ENCODE measurements at regions not wholly inside any gene's neighbourhood (a gene's known extent, or its start where the extent isn't known, plus 50 kb on each side); places are given as distances from the start of the nearest gene placed in this dataset.
"Not testable (repeated sequence)": the region's sequence is repeated elsewhere in the genome, so short reads cannot be mapped to it uniquely, and the experiment has no call there.

DNA sequence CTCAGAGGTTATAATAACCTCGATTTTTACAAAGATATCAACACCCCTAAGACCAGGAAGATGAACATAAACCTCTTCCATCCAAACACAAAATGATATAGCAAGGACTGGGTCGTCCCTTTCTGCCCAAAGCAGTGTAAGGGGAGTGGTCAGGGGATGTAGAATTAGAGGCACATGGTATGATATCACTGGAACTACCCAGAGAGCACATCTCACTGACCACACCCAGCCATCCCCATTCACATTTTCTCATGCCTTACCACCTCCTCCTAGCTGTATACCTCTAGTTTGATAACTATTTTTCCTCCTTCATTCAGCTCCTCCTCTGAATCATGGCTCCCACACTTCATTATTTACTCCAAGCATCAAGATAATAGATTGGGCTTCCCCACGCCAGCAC, 152.6 kb downstream of the COPS8 start:
- DNase-seq (ENCODE audit: extremely low read depth in 1 of 2, low read depth in 1 of 2), result no peak

DNA sequence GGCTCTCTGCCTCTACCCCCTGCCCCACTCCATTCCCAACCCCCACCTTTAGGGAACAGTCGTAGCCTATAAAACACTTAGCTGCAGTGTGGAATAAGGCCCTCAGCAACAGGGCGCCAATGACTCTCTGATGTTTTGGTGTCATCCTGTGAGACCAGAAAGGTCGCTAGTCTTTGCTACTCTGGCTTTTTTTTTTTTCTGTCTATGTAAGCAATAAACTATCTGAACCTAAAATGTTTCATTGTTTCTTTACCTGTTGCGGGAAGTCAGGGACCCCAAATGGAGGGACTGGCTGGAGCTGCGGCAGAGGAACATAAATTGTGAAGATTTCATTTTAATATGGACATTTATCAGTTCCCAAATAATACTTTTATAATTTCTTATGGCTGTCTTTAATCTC, 154.6 kb downstream of the COPS8 start:
- no peak for DNase-seq (ENCODE audit: extremely low read depth in 1 of 2, low read depth in 1 of 2)

DNA sequence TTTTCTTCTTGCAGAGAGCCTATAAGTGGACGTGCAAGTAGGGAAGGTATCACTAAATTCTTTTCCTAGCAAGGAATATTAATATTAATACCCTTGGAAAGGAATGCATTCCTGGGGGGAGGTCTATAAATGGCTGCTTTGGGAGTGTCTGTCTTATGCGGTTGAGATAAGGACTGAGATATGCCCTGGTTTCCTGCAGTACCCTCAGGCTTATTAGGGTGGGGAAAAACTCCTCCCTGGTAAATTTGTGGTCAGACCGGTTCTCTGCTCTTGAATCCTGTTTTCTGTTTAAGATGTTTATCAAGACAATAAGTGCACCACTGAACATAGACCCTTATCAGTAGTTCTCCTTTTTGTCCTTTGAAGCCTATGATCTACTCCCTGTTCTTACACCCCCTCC, 155.2 kb downstream of the COPS8 start:
- DNase-seq (ENCODE audit: extremely low read depth in 1 of 2, low read depth in 1 of 2), result not testable (repeated sequence)

DNA sequence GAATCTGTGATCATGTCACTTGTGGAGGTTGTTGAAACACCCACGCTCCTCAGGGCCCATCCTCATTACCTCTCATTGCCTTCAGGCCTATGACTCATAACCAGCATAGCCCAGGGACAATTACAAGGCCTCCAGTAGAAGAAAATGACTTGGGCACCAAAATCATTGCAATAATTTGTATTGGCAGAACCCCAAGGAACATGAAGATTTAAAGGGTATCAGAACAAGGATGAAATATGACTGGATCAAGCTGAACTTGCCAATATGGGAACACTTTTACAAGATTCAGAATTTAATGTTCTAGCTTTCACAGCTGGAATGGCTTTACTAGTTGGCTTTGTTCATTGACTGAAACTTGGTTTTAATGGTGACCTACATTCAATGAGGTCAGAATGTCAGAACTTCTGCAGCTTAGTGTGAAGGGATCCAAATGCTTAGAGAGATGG, 156.4 kb downstream of the COPS8 start:
- DNase-seq (ENCODE audit: extremely low read depth in 1 of 2, low read depth in 1 of 2), result no peak

DNA sequence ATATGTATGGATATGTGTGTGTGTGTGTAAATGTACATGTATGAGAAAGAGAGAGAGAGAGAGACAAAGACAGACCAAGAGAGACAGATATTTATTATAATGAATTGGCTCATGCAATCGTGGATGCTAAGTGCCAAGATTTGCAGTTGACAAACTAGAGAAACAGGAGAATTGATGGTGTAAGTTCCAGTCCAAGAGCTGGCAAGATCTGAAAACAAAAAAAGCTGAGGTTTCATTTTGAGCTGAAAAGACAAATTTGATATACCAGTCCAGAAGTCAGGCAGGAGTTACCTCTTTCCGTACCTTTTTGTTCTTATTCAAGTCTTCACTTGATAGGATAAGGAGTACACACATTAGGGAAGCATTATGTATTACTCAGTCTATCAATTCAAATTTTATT, 157.8 kb downstream of the COPS8 start:
- DNase-seq (ENCODE audit: extremely low read depth in 1 of 2, low read depth in 1 of 2), result no peak

DNA sequence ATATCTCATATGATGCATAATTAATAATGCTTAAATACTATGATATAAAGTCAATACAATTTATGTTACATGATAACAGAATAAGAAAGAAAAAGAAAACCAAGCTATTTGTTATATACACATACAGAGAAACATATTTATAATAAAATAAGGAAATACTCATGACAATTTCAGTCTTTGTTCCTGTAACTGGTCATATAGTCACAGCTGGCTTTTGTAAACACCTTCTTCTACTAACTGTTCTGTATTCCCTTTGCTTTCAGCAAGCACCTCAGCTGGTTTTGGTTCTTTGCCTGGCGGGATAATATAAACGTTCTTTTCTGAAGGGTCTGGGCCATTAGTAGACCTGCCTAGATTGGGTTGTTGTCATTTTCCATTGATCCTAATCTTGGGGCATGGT, 158.5 kb downstream of the COPS8 start:
- DNase-seq (ENCODE audit: extremely low read depth in 1 of 2, low read depth in 1 of 2), result no peak

DNA sequence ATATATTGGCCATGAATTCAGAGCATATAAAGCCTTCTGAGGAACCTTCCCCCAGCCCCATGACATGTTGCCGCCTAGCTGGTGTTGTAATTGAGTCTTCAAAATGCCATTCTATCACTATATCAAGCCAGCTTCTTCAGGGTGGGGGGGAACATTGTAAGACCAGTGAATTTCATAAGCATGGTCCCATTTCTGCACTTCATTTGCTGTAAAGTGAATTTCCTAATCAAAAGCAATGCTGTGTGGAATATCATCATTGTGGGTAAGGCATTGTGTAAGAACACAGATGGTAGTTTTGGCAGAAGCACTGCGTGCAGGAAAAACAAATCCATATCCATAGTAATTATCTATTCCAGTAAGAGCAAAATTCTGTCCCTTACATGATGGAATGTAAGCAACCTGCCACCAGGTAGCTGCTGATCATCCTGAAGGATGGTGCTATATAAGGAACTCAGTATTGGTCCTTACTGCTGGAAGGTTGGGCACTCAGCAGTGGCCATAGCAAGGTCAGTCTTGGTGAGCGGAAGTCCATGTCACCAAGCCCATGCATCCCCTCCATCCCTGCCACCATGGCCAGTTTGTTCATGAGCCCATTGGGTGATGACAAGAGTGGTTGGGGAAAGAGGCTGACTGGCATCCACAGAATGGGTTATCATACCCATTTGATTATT, 159.4 kb downstream of the COPS8 start:
- DNase-seq (ENCODE audit: extremely low read depth in 1 of 2, low read depth in 1 of 2), result no peak

DNA sequence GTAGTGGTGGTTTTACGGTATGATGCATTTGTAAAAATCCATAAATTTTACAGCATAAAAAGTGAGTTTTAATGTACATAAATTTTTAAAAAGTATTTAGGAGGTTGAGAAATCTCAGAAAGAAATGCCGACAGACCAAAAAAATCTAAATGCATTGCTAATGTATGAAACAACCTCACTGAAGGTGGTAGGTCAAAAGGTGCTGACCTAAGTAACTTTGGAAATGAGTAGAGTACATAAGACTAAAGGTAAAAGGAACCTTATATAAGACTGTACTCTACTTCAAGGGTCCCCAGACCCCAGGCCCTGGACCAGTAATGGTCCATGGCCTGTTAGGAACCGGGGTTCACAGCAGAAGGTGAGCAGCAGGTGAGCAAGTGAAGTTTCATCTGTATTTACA, 163.4 kb downstream of the COL6A3 start:
- DNase-seq (ENCODE audit: extremely low read depth in 1 of 2, low read depth in 1 of 2), result no peak

DNA sequence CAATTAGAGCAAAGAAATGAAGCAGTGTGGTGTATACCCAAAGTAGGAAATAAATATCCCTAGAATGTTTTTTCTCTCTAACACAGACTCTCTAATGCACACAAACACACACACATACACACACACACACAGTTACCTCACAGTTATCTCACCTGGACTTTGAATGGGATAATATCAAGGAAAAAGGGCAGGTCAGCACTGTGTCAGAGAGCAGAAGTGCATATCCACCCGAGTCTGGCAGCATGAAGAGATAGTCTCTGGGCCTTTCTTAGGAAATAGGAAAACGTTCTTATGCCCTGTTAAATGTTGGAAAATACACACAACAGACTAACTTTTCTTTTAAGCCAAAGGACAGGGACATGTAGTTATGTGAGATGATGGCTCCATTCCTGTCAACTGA, 162.0 kb downstream of the COL6A3 start:
- no peak for DNase-seq (ENCODE audit: extremely low read depth in 1 of 2, low read depth in 1 of 2)

DNA sequence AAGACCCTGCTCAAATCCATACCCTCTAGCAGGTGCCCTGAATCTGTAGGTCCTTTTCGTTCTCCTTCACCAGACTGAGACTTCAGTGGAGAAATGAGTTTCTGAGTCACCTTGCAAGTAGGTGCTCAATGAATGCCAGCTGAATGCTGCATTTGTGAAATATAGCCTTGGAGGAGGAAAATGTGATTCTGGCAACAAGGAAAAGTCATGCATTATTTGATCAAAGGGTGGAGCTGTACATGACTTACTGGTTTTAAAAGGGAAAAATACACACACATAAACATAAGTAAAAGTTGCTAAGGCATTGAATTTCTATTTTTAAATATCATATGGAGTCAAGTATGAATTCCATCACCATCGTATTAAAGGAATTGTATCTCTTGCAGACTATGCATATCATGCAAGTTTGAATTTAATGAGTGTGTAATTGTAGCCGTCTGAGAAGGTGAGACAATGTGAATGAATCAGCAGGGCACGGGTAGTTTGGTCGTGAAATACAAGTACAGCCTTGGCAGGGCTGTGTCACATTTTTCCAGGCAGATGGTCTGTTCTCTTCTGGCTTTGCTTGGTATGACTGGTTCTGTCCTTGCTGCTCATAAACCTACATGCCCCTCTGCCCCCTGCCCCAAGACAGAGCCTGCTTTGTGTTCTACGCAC, 160.8 kb downstream of the COL6A3 start:
- no peak for DNase-seq (ENCODE audit: extremely low read depth in 1 of 2, low read depth in 1 of 2)

DNA sequence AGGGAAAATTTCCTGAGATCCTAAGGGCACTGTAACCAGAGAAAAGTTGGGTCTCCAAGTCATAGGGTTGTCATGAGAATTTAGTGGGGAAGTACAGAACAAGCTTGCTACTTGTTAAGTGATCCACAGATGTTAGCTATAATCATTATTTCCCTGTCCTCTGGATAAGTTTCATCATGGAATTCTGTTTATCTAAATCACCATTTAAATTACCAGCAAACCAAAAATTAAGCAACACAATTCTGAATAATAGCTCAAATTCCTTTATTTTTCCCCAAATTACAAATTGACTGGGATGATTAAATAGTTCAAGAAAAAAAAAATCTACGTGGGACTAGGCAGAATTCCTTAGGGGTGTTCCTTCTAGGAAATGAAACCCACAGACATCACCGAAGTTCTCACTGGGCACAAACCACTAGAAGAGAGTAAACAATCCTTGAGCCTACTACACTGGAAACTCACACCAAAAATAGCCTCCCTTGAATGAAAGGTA, 159.5 kb downstream of the COL6A3 start:
- no peak for DNase-seq (ENCODE audit: extremely low read depth in 1 of 2, low read depth in 1 of 2)

DNA sequence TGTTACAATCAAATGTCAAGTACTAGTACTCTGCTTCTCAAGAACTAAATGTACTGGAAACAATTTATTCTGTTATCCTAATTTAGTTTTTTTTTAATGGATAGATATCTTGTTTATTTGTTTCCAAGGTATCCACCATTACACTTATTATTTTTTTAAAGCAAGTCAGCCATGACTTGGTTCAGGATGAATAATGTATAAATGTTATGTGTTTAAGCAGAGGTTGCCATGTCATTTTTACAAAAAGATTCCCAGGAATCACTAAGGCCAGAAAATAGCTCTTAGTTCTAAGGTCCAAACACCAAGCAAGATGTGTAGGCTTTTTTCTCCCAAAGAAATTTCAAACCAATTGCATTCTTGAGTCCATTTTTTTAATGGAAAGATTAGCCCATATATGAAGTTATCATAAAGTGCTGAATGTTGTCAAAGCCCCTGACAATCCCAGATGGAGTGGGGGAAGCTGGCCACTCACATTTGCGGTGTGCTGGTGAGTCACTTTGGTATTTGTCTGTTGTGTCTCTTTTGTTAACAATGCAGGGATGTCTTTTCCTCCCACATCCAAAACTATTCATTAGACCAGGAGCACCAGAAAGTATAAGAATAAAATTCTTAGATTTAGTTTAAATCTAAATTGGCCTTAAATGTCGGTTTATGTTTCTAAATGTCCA, 158.9 kb downstream of the COL6A3 start:
- no peak for DNase-seq (ENCODE audit: extremely low read depth in 1 of 2, low read depth in 1 of 2)

DNA sequence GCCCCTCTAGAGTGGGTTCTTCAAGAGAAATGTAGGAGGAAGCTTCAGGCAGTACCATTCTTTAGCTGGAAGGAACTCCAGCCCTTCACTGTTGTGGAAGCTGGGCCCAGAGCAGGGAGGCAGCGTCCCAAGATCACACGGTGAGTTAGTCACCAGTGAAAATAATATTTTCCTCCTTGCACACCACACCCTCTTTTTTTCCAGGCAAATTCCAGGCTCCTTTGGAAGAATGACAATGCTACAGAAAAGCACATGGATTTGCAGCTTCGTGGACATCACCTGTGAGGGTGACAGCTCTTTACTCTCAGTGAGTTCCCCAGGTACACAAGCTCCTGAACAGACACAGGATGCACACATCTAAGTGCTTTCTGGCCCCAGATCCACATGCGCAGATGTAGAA, 157.1 kb downstream of the COL6A3 start:
- no peak for DNase-seq (ENCODE audit: extremely low read depth in 1 of 2, low read depth in 1 of 2)

DNA sequence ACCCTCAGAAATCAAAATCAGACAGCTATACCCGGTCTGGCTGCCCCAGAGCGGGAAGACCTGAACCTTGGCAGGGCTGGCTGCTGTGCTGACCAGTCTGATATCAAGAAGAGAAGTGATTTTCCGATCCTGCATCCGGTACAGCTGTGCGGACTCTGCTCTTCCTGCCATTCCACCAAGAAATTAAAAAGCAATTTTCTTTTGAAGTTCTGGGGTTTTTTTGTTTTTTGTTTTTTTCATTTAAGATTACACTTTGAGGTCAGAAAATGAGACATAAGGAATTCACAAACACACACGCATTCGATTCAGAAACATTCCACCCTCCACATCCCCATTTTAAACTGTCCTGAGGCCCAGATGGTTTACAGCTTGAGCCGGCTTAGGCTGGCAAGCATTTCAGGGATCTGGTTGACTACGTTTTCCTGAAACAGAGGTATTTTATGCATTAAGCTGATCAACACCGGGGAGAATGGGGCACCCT, 156.5 kb downstream of the COL6A3 start:
- no peak for DNase-seq (ENCODE audit: extremely low read depth in 1 of 2, low read depth in 1 of 2)

DNA sequence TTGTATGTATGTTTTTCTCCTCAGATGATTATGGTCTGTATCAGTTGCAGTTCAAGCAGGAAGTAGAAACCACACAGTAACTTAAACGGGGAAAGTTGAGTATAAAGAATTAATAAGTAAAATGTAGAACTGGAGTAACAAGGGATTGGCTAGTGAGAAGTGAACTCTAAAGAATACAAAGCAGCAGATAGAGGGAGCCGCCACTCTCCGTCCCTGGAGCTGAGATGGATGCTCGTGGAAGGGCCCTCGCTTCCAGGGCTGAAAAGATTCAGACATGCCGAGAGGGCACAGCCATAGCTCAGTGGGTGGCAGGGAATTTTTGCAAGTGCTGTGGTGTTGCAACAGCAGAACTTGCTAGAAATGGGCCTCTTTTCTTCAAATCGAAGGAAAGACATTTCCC, 155.8 kb downstream of the COL6A3 start:
- DNase-seq (ENCODE audit: extremely low read depth in 1 of 2, low read depth in 1 of 2), result no peak

DNA sequence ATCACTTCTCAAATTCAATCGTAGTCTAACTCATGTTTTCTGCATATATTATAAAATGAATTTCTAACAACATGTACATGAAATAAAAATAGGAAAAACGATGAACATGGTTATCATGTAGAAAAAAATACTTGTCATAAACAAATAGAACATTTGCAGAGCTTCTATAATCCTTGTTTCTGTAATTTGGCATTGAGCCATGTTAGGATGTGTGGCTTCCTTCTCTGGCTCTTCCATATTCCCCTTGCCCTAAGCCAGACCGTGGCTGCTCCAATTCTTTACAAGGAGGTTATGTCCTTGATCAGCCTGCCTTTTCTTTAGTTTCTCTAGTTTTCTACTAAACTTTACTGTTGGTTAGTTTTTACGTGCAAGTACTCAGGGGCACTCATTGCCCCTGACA, 155.3 kb downstream of the COL6A3 start:
- no peak for DNase-seq (ENCODE audit: extremely low read depth in 1 of 2, low read depth in 1 of 2)

DNA sequence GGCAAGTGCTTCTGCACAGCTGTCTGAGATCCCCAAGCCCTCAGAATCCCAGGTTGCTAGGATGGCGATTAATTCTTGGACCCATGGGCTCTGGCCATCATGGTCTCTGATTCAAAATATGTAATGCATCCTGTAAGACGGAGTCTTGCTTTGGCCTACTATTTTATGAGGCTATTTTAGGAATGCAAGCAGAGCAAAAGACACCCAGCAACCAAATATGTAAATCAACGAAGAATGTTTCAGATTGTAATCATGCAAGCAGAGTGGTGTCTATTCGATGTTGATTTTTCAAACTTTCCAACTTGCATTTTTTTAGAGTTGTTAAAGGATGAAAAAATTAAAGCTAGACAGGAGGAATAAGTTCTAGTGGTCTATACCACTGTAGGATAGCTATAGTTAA, 154.8 kb downstream of the COL6A3 start:
- DNase-seq (ENCODE audit: extremely low read depth in 1 of 2, low read depth in 1 of 2), result no peak

DNA sequence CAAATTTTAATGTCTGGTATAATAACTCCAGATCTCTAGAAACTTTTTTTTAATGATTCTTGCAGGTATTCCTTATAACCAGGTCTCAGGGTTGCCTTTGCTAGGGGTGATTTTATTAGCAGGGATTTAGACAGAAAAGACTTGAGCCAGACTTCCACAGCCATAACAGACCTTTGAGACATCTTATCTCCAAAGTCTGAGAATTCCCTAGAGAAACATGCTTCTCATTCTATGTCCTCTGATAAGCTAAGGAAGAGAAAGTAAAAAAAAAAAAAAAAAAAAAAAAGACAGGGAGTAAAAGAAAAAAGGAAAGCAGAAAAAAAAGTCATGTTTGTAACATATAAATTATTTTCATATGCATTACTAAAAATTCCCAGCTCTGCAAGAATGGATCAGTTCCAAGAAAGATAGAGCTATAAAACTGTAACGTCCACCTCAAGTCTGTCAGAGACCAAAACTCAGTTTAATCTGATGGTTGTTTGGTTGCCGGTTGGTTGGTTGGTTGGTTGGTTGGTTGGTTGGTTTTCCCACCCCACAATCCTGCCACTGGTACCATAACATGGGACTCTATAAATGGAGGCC, 153.8 kb downstream of the COL6A3 start:
- DNase-seq (ENCODE audit: extremely low read depth in 1 of 2, low read depth in 1 of 2), result no peak

DNA sequence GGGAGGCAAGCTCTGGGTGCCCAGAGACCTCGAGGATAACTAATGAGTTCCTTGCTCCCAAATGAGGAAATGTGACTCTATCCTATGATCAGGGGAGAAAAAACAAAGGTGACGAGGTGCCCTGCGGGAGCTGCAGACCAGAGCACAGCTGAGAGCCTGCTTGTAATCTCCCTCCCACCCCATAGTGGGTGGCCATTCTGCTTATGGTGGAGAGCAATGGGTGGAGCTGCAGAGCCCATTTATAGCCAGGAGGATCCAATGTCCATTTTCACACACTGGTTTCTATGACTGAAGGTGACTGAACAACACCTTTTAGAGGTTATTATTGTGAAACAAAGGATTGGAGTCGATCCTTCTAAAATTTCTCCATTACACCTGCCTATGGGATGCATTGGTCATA, 153.3 kb downstream of the COL6A3 start:
- DNase-seq (ENCODE audit: extremely low read depth in 1 of 2, low read depth in 1 of 2), result no peak

DNA sequence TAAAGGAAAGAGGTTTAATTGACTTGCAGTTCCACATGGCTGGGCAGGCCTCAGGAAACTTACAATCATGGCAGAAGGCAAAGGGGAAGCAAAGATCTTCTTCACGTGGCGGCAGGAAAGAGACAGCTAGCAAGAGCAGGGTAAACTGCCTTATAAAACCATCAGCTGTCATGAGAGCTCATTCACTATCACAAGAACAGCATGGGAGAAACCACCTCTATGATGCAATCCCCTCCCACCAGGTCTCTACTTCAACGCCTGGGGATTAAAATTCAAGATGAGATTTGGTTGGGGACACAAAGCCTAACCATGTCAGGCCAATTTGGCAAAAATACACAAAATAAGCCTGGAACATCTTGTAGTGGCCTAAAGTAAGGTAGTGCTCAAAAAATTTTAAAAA, 152.6 kb downstream of the COL6A3 start:
- DNase-seq (ENCODE audit: extremely low read depth in 1 of 2, low read depth in 1 of 2), result no peak

All from activated CD8-positive, alpha-beta memory T cell treated with anti-CD3 and anti-CD28 coated beads for 1 hour (primary cell).